Thyroid gland (tissue), 4 donors: ENCODE measurements at regions not wholly inside any gene's neighbourhood (a gene's known extent, or its start where the extent isn't known, plus 50 kb on each side); places are given as distances from the start of the nearest gene placed in this dataset.

ENCODE experiments used
- CTCF ChIP-seq, 6 experiments: fragments of 200-600 bp in 3 of 6; fragments of 450-650 bp in 3 of 6; sonication (generic) in 3 of 6; IDR thresholded peaks; one replicate each; pipeline ENCODE4 v1.5.1; 2016 to 2019; ENCODE audit warnings: antibody characterized with exemption in 6 of 6, mild to moderate bottlenecking in 2 of 6, inconsistent platforms in 1 of 6, moderate library complexity in 1 of 6
- POLR2A ChIP-seq, 2 donors: fragments of 450-650 bp; IDR thresholded peaks; one replicate each; pipeline ENCODE4 v1.6.1; 2017; ENCODE audit warnings: antibody characterized with exemption in 2 of 2, mild to moderate bottlenecking in 2 of 2, moderate library complexity in 1 of 2

GRCh38 chr6:109243863-109244825, 138.1 kb downstream of the CD164 start:
- TF ChIP-seq CTCF (IDR thresholded peaks at IDR 0.05), result no peak
- TF ChIP-seq POLR2A (IDR thresholded peaks at IDR 0.05), result no peak
